Stimulated activated naive B cell treated with anti-CD40 and anti-IgM and Interleukin-4, amounts not matched to agents 10 μg/mL and 1 μg/mL and 100 μg/mL, for 72 hours (primary cell): ENCODE measurements at regions not wholly inside any gene's neighbourhood (a gene's known extent, or its start where the extent isn't known, plus 50 kb on each side); places are given as distances from the start of the nearest gene placed in this dataset.

Source experiments
- ATAC-seq, 2 donors: fragments of 150-1000 bp; cut with Tn5 transposase; replicated peaks; 2 replicates each; pipeline ENCODE4 v1.10.0; 2021; ENCODE audit warnings: moderate library complexity in 1 of 2
- DNase-seq: peaks from one replicate; pipeline ENCODE4 v3.0.0; 2021
- H3K27ac Mint-ChIP-seq: one replicate; pipeline ENCODE4 v1.8.0; 2022; ENCODE audit warnings: mild to moderate bottlenecking, mixed read lengths
- H3K27me3 Mint-ChIP-seq, 2 donors: one replicate each; pipeline ENCODE4 v1.8.0; 2022; ENCODE audit warnings: mixed read lengths in 2 of 2
- H3K36me3 Mint-ChIP-seq, 2 donors: one replicate each; pipeline ENCODE4 v1.8.0; 2022; ENCODE audit warnings: mixed read lengths in 2 of 2, mild to moderate bottlenecking in 1 of 2
- H3K4me1 Mint-ChIP-seq, 2 donors: one replicate each; pipeline ENCODE4 v1.8.0; 2022; ENCODE audit warnings: mixed read lengths in 2 of 2, mild to moderate bottlenecking in 1 of 2
- H3K4me3 Mint-ChIP-seq, 2 donors: one replicate each; pipeline ENCODE4 v1.8.0; 2022; ENCODE audit warnings: mild to moderate bottlenecking in 2 of 2, mixed read lengths in 2 of 2, moderate library complexity in 1 of 2
- H3K9me3 Mint-ChIP-seq, 2 donors: one replicate each; pipeline ENCODE4 v1.8.0; 2022; ENCODE audit warnings: mixed read lengths in 2 of 2, mild to moderate bottlenecking in 1 of 2

GRCh38 chr11:15730263-15730994 lies 615.7 kb downstream of the INSC start:
- no peak overlapping the region for H3K27ac Mint-ChIP-seq
- H3K27me3 Mint-ChIP-seq = peaks cover 0 to 7% of the 10 kb centered on the region in 2 donors
- ATAC-seq (no peak), DNase-seq (no peak)
- no peaks in the 10 kb centered on the region for H3K4me1 Mint-ChIP-seq
- peaks cover 0 to 3% of the 10 kb centered on the region in 2 donors for H3K9me3 Mint-ChIP-seq
- no peaks in the 10 kb centered on the region for H3K36me3 Mint-ChIP-seq
- H3K4me3 Mint-ChIP-seq = no peak overlapping the region

- no peak overlapping the region for H3K4me3 Mint-ChIP-seq
- peaks cover 0 to 3% of the 10 kb centered on the region in 2 donors for H3K9me3 Mint-ChIP-seq
- H3K36me3 Mint-ChIP-seq = no peaks in the 10 kb centered on the region
- DNase-seq (no peak), ATAC-seq (no peak)
- no peaks in the 10 kb centered on the region for H3K4me1 Mint-ChIP-seq
- H3K27me3 Mint-ChIP-seq = peaks cover 0 to 7% of the 10 kb centered on the region in 2 donors
- no peak overlapping the region for H3K27ac Mint-ChIP-seq
Observed at GRCh38 chr11:15730995-15731385, 616.3 kb downstream of the INSC start.

GRCh38 chr11:15735706-15736105 lies 620.6 kb downstream of the SOX6 start:
- ATAC-seq = no peak
- H3K27ac Mint-ChIP-seq = no peak overlapping the region
- no peaks in the 10 kb centered on the region for H3K4me1 Mint-ChIP-seq
- no peaks in the 10 kb centered on the region for H3K27me3 Mint-ChIP-seq
- H3K4me3 Mint-ChIP-seq = no peak overlapping the region
- no peaks in the 10 kb centered on the region for H3K36me3 Mint-ChIP-seq
- DNase-seq = no peak
- peaks cover 0 to 4% of the 10 kb centered on the region in 2 donors for H3K9me3 Mint-ChIP-seq

GRCh38 chr11:15737320-15737719 lies 619.0 kb downstream of the SOX6 start:
- Mint-ChIP-seq H3K36me3 (no peaks in the 10 kb centered on the region), H3K27ac (no peak overlapping the region), H3K27me3 (no peaks in the 10 kb centered on the region), H3K9me3 (peaks cover 0 to 4% of the 10 kb centered on the region in 2 donors), H3K4me3 (no peak overlapping the region), H3K4me1 (no peaks in the 10 kb centered on the region)
- ATAC-seq (no peak), DNase-seq (no peak)

- no peaks in the 10 kb centered on the region for H3K27me3 Mint-ChIP-seq
Observed at GRCh38 chr11:15738931-15739330, 617.4 kb downstream of the SOX6 start.

GRCh38 chr11:15742626-15743519 lies 613.5 kb downstream of the SOX6 start:
- Mint-ChIP-seq H3K27me3 (no peaks in the 10 kb centered on the region), H3K9me3 (peaks cover 5 to 6% of the 10 kb centered on the region in 2 donors), H3K4me1 (no peaks in the 10 kb centered on the region), H3K36me3 (no peaks in the 10 kb centered on the region), H3K27ac (no peak overlapping the region), H3K4me3 (no peak overlapping the region)
- DNase-seq = no peak
- ATAC-seq = no peak

More at GRCh38 chr11:15738931-15739330, 617.4 kb downstream of the SOX6 start:
- no peaks in the 10 kb centered on the region for H3K4me1 Mint-ChIP-seq
- no peaks in the 10 kb centered on the region for H3K36me3 Mint-ChIP-seq
- peaks cover under 1 to 4% of the 10 kb centered on the region in 2 donors for H3K9me3 Mint-ChIP-seq
- no peak for DNase-seq
- H3K27ac Mint-ChIP-seq = no peak overlapping the region
- no peak for ATAC-seq
- H3K4me3 Mint-ChIP-seq = no peak overlapping the region

- Mint-ChIP-seq H3K4me1 (no peaks in the 10 kb centered on the region), H3K36me3 (no peaks in the 10 kb centered on the region), H3K4me3 (no peak overlapping the region), H3K27me3 (no peaks in the 10 kb centered on the region), H3K9me3 (peaks cover 5 to 6% of the 10 kb centered on the region in 2 donors), H3K27ac (no peak overlapping the region)
- ATAC-seq (no peak), DNase-seq (no peak)
Observed at GRCh38 chr11:15744693-15745092, 611.7 kb downstream of the SOX6 start.

- Mint-ChIP-seq H3K27me3 (no peaks in the 10 kb centered on the region), H3K4me3 (no peak overlapping the region), H3K4me1 (no peaks in the 10 kb centered on the region), H3K9me3 (peaks cover 5 to 6% of the 10 kb centered on the region in 2 donors), H3K36me3 (no peaks in the 10 kb centered on the region), H3K27ac (no peak overlapping the region)
- no peak for ATAC-seq
- DNase-seq = no peak
Observed at GRCh38 chr11:15745266-15745665, 611.1 kb downstream of the SOX6 start.

- no peak overlapping the region for H3K4me3 Mint-ChIP-seq
- no peaks in the 10 kb centered on the region for H3K27me3 Mint-ChIP-seq
- H3K4me1 Mint-ChIP-seq = no peaks in the 10 kb centered on the region
- DNase-seq (no peak), ATAC-seq (no peak)
- H3K27ac Mint-ChIP-seq = no peak overlapping the region
- H3K9me3 Mint-ChIP-seq = peaks cover 5 to 6% of the 10 kb centered on the region in 2 donors
- H3K36me3 Mint-ChIP-seq = no peaks in the 10 kb centered on the region
Observed at GRCh38 chr11:15747671-15748070, 608.7 kb downstream of the SOX6 start.

- no peaks in the 10 kb centered on the region for H3K36me3 Mint-ChIP-seq
- no peaks in the 10 kb centered on the region for H3K27me3 Mint-ChIP-seq
- H3K4me1 Mint-ChIP-seq = no peaks in the 10 kb centered on the region
- peaks cover 5 to 6% of the 10 kb centered on the region in 2 donors for H3K9me3 Mint-ChIP-seq
- DNase-seq (no peak), ATAC-seq (no peak)
- no peak overlapping the region for H3K4me3 Mint-ChIP-seq
- H3K27ac Mint-ChIP-seq = no peak overlapping the region
Observed at GRCh38 chr11:15748132-15748531, 608.2 kb downstream of the SOX6 start.

- ATAC-seq (no peak), DNase-seq (no peak)
- Mint-ChIP-seq H3K4me1 (no peaks in the 10 kb centered on the region), H3K27me3 (no peaks in the 10 kb centered on the region), H3K27ac (no peak overlapping the region), H3K9me3 (peaks cover 6 to 9% of the 10 kb centered on the region in 2 donors), H3K36me3 (no peaks in the 10 kb centered on the region), H3K4me3 (no peak overlapping the region)
Observed at GRCh38 chr11:15748741-15749140, 607.6 kb downstream of the SOX6 start.

GRCh38 chr11:15750535-15751308 lies 605.6 kb downstream of the SOX6 start:
- ATAC-seq (no peak), DNase-seq (no peak)
- Mint-ChIP-seq H3K4me1 (no peaks in the 10 kb centered on the region), H3K9me3 (peaks cover 6 to 9% of the 10 kb centered on the region in 2 donors), H3K27me3 (no peaks in the 10 kb centered on the region), H3K4me3 (no peak overlapping the region), H3K36me3 (no peaks in the 10 kb centered on the region), H3K27ac (no peak overlapping the region)

GRCh38 chr11:15754221-15754620 lies 602.1 kb downstream of the SOX6 start:
- Mint-ChIP-seq H3K27ac (no peak overlapping the region), H3K4me1 (no peaks in the 10 kb centered on the region), H3K27me3 (peaks cover 0 to 5% of the 10 kb centered on the region in 2 donors), H3K9me3 (peaks cover 10 to 11% of the 10 kb centered on the region in 2 donors), H3K36me3 (no peaks in the 10 kb centered on the region), H3K4me3 (no peak overlapping the region)
- no peak for ATAC-seq
- DNase-seq = no peak

GRCh38 chr11:15757048-15757698 lies 599.2 kb downstream of the SOX6 start:
- no peak overlapping the region for H3K27ac Mint-ChIP-seq
- DNase-seq (no peak), ATAC-seq (no peak)
- no peaks in the 10 kb centered on the region for H3K36me3 Mint-ChIP-seq
- no peaks in the 10 kb centered on the region for H3K4me1 Mint-ChIP-seq
- H3K27me3 Mint-ChIP-seq = peaks cover 0 to 9% of the 10 kb centered on the region in 2 donors
- no peak overlapping the region for H3K4me3 Mint-ChIP-seq
- H3K9me3 Mint-ChIP-seq = peaks cover 10 to 11% of the 10 kb centered on the region in 2 donors
